GM13976 (cell line): ENCODE measurements at regions not wholly inside any gene's neighbourhood (a gene's known extent, or its start where the extent isn't known, plus 50 kb on each side); places are given as distances from the start of the nearest gene placed in this dataset.
"Not testable (repeated sequence)": the region's sequence is repeated elsewhere in the genome, so short reads cannot be mapped to it uniquely, and the experiment has no call there.

Experiments
- DNase-seq: peaks from one replicate; pipeline ENCODE4 v3.0.0; 2012; ENCODE audit warnings: low spot score
- CTCF ChIP-seq: IDR thresholded peaks from 2 replicates; pipeline ENCODE4 v1.5.1; 2012; ENCODE audit warnings: borderline replicate concordance, mild to moderate bottlenecking; ENCODE audit not compliant: insufficient read depth; ENCODE audit errors: extremely low read depth, missing control alignments, control extremely low read depth
- in situ Hi-C: fragments of 300-500 bp; cut with MboI; formaldehyde crosslinking; loops from one replicate; pipeline ENCODE4 v1.12.0; 2022; ENCODE audit warnings: low sequenced_read_pairs, mixed read lengths, inconsistent platforms; ENCODE audit not compliant: unreplicated experiment

DNA sequence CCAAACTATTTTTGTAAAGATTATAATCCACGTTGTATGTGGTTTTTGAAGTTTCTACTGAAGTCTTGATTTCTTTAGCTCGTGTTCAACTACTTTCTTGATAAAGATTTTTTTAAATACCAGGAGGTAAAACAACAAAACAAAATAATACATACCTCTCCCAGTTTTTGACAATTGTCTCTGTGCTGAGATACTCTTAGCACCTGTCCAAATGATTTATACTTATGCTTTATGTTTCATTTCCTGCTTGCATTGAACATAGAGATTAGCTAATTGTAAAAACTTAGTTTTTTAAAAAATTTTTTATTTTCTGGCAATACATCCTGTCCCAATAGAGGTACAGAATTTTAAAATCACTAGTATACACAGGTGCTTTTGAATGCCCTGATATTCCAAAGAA, 506.9 kb upstream of the ADGRB3 start:
- in situ Hi-C loops: no loop called here
- DNase-seq: no peak
- TF ChIP-seq CTCF: no peak

GRCh38 chr6:68127074-68127473, 508.0 kb upstream of the ADGRB3 start:
- TF ChIP-seq CTCF: no peak
- DNase-seq: no peak

DNA sequence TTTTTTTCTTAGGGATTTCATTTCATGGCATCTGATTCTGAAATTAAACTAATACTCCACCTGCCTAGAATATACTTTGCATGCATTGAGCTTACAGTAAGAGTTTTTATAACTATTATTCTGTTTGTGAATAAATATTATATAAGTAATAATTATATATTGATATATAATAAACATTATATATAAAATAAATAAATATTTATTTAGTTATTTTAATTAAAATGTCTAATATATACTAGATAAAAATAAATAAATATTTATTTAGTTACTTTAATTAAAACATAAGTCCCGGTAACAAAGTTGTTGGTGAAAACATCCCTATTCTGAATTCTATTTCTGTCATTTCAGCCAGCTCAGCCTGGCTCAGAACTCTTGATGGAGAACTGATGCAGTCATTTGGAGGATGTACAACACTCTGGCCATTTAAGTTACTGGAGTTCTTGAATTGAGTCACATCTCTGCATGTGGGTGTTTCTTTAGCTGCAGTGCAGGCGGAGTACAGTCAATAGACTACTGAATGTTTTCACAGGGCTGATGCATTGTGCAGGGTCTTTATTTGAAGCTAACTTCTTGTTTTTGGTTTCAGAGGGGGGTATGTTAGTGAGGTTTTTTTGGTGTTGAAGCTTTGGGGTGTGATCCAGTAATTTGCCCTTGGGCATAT, 508.9 kb upstream of the ADGRB3 start:
- peak; percentile 43 for DNase-seq
- in situ Hi-C loops: no loop called here
- no peak for TF ChIP-seq CTCF

More at GRCh38 chr6:68127074-68127473, 508.0 kb upstream of the ADGRB3 start:
- in situ Hi-C loops: no loop called here

GRCh38 chr6:68122975-68123374, 512.1 kb upstream of the ADGRB3 start:
- DNase-seq, in situ Hi-C loops: not testable (repeated sequence)

DNA sequence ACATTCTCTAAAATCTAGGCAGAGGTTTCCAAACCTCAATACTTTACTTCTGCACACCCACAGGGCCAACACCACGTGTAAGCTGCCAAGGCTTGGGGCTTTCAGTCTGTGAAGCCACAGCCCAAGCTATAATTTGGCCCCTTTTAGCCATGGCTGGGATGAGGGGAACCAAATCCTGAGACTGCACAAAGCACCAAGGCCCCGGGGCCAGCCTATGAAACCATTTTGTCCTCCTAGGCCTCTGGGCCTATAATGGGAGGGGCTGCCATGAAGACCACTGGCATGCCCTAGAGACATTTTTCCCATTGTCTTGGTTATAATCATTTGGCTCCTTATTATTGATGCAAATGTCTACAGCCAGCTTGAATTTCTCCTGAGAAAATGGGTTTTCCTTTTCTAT, 513.0 kb upstream of the ADGRB3 start:
- in situ Hi-C loops: no loop called here
- TF ChIP-seq CTCF: no peak
- no peak for DNase-seq

GRCh38 chr6:68120954-68121353, 514.1 kb upstream of the ADGRB3 start:
- in situ Hi-C loops: not testable (repeated sequence)

GRCh38 chr6:68114463-68115047, 520.5 kb upstream of the ADGRB3 start:
- no peak for TF ChIP-seq CTCF
- in situ Hi-C loops: no loop called here
- DNase-seq: no peak

More at GRCh38 chr6:68120954-68121353, 514.1 kb upstream of the ADGRB3 start:
- DNase-seq: not testable (repeated sequence)

GRCh38 chr6:68108233-68108835, 526.7 kb upstream of the ADGRB3 start:
- no peak for TF ChIP-seq CTCF
- in situ Hi-C loops: no loop called here
- no peak for DNase-seq
